ENCODE measurements at regions not wholly inside any gene's neighbourhood (a gene's known extent, or its start where the extent isn't known, plus 50 kb on each side); places are given as distances from the start of the nearest gene placed in this dataset.

GRCh38 chr10:8889538-8889937 lies 835.0 kb downstream of the GATA3 start:
- TF ChIP-seq YY1 (IDR thresholded peaks at IDR 0.05; ENCODE audit: insufficient read depth, insufficient read length) (no peak), SUZ12 (IDR thresholded peaks at IDR 0.05; ENCODE audit: extremely low read depth, insufficient read depth, insufficient read length) (no peak)
